Activated T-cell treated with anti-CD3 and anti-CD28 coated beads, Interleukin-2, amount 50 U/mL, for 1 hour (primary cell): ENCODE measurements at regions not wholly inside any gene's neighbourhood (a gene's known extent, or its start where the extent isn't known, plus 50 kb on each side); places are given as distances from the start of the nearest gene placed in this dataset.

Experiments used
- DNase-seq: peaks from one replicate; pipeline ENCODE4 v3.0.0-alpha.2; 2020

DNA sequence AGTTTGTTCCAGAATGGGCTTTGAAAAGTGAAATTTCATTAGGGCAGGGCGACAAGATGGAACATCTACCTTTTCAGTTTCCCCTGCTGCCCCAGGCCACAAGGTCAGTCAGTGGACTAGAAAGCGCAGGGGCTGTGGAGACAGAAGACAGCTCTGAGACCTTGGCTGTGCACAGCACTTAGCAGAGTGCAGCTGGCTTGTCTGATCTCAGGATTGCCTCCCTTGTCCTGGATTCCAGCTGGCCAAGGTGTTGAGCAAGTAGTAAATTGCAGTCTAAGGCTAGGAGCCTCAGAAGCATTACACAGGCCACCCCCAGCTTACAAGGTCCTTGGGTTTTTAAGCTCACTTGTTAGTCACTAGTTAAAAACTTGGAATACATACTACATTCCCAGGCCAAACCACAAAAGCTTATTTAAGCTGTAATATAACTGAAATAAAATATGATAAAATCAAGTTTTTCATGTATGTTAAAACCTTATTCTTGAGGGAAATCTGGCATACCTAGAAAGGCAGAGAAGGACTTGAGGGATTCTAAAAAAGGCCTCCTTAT lies 67.3 kb upstream of the NPY start:
- DNase-seq: no peak

DNA sequence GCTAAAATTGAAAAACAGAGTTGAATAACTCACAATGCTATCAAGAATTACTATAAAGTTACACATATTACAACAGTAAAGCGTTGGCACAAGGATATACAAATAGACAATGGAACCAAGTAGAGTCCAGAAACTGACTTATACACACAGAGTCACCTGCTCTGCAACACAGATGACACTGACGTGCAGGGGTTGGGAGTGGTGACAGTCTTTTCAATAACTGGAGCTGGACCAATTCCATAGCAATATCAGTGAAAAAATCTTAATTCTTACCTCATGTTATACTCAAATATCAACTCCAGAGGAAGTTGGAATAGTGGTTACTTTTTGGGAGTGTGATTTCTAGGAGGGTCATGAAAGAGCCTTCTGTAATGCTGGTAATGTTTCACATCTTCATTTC lies 62.5 kb upstream of the NPY start:
- no peak for DNase-seq

DNA sequence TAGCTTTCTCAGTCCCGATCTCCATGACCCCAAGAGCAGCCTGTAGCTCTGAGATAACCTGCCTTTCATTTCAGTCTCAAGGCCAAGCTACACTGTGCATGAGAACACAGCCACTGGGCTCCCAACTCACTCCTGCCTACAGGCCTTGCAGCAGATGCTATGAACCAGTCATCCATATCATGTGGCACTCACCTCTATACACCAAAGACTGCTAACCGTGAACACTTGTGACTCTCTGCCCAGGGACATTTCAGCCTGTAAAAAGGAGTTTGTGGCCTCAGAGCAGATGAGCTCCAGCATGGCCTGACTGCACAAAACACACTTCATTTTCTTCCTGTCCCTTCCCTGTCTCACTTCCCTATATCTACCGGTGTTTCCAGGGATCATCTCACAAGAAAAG lies 56.9 kb upstream of the NPY start:
- no peak for DNase-seq

DNA sequence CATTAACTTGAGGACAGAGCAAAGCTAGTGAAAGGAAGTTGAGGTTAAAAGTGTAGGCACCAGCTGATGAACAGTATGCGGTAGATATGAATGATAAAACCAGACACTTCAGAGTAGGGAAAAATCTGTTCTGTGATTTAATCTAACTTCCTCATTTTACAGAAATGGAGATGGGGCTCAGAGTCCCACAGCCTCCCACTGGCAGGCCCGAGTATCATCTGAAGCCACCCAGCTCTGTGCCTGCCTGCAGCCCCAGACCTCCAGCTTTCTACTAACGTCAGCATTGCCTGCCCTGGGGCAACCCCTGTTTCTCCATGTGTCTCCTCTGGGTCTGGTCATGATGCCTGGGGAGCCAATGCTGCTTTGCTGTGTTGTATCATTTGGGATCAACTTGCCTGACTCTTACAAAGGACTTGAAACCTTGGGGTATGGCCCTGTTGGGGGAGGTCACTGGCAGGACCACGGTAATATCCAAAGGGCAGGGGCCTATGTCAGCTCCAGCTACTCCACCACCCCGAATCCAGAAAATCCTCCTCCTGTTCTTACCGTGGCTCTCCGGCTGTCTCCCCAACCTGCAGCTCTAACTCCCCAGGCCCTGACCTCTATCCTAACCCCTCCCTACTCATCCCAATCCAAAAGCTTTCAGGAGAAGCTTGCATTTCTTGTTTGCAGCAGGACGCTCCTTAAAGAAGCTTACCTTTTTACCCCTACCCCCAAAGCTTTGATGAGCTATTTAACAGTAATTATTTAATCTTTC lies 56.2 kb upstream of the NPY start:
- peak; percentile 20 for DNase-seq

DNA sequence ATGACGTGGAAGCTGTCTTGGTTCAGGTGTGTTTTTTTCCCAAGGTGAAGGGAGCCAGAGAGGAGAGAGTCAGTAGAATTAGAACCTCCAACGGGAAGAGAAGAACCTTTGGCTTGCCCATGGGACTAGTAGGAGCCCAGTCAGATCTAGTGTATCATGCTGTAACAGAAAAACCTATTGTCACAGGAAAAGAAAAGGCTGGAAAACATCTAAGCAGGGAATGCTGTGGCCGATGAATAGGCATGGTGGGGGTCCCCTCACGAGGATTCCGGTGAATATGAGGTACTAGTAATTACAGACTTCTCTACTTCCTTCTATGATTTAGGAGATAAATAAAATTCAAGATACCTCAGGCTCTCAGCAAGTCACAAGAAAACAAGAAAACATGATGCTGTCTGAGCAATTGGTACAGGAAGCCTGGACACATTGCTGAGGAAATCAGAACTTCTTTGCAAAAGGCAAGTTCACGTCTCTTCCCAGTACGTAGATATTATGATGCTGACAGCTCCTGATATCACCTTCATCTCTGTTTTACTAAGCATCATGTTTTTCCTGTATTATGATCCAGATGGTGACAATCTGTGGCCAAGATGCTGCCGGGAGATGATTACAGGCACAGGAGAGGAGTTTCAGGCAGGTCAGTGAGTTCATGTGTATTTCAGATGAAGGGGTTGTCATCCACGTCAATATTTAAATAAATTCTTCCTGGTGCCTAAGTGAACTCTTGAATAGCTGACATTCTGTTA lies 54.3 kb upstream of the NPY start:
- no peak for DNase-seq

- DNase-seq: no peak
Measured at GRCh38 chr7:24231493-24231892, 52.5 kb upstream of the NPY start.

DNA sequence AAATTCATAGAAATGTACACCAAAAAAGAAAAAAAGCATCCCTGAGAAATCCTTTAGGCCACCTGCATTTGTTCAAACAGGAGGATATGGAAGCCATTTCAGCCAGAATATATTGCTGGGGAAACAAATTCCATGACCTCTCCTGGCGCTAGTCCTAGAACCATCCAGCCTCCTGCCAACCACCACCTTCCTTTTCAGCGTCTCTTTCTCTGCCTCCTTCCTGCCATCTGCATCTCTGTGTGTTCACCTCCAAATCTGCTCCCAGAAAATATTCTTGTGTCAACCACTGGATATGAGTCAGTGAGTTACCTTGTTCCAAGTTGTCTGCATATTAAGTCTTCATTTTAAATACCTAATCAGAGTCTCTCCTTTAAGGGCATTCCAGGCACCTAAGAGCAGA lies 50.6 kb upstream of the NPY start:
- no peak for DNase-seq
